ENCODE measurements at regions not wholly inside any gene's neighbourhood (a gene's known extent, or its start where the extent isn't known, plus 50 kb on each side); places are given as distances from the start of the nearest gene placed in this dataset.

DNA sequence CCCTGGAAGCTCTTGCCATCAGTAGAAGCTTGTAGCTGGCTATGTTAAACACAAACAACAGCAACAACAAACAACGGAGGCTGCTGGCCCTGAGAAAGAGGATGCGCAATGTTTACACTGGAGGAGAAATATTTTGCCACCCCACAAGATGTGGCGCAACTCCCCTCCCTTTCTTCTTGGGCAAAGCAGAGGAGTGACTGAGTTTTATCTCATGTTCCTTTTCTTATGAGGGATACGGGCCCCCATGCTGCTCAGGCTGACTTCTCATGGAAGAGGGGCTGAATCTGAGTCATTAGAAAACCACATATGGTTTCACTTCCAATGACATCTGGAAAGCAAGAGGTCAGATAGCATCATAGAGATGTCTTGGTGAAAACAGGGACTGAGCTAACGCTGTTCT is 75.9 kb upstream of the HDDC2 start:
- ChIA-PET CTCF (no interaction called here), POLR2A (no interaction called here)
- intact Hi-C loops (cut with micrococcal nuclease), result no loop called here
- no CpG with 5 or more reads among the region's 5 CpGs for WGBS (ENCODE audit: insufficient coverage)
- Histone ChIP-seq H4K20me1 (ENCODE audit: control insufficient read depth, insufficient read depth, low read length, poor library complexity, severe bottlenecking) (no peaks in the 10 kb centered on the region), H3K36me3 (replicated peaks in 1 of 2; ENCODE audit: control extremely low read depth in 1 of 2, control insufficient read depth in 1 of 2, extremely low read depth in 1 of 2, insufficient read depth in 2 of 2, low read length in 1 of 2) (no peaks in the 10 kb centered on the region), H2AFZ (ENCODE audit: insufficient read depth, low read depth, low read length, poor library complexity, severe bottlenecking) (no peak overlapping the region), H3K79me2 (ENCODE audit: control insufficient read depth, insufficient read depth, low read length) (no peaks in the 10 kb centered on the region), H3K27ac (ENCODE audit: low read length in 2 of 2) (no peak overlapping the region), H3K4me2 (replicated peaks; ENCODE audit: low read depth, low read length, poor library complexity, severe bottlenecking) (no peak overlapping the region), H3K4me3 (ENCODE audit: control extremely low read depth in 1 of 5, extremely low read depth in 1 of 5, insufficient read depth in 1 of 5, low read depth in 2 of 5, low read length in 4 of 5) (no peak overlapping the region), H3K4me1 (ENCODE audit: control insufficient read depth in 2 of 2, insufficient read depth in 2 of 2, low read length in 2 of 2) (no peaks in the 10 kb centered on the region), H3K9me3 (ENCODE audit: control extremely low read depth in 1 of 3, control insufficient read depth in 2 of 3, insufficient read depth in 1 of 3, low read length in 2 of 3) (no peaks in the 10 kb centered on the region), H3K9ac (ENCODE audit: low read length) (no peak overlapping the region), H3K27me3 (replicated peaks in 1 of 4; ENCODE audit: control extremely low read depth in 1 of 4, control insufficient read depth in 3 of 4, insufficient read depth in 4 of 4, low read length in 3 of 4) (peaks cover 0 to 2% (median 0%) of the 10 kb centered on the region in 4 experiments)
- ATAC-seq (ENCODE audit: low read depth) (no peak), DNase-seq (no peak)
- Mint-ChIP-seq H3K9me3 (ENCODE audit: insufficient read depth) (no peaks in the 10 kb centered on the region), H3K27me3 (peaks cover 29% of the 10 kb centered on the region), H3K27ac (no peak overlapping the region), H3K4me1 (no peaks in the 10 kb centered on the region), H3K4me3 (no peak overlapping the region)
- TF ChIP-seq, protein P1, sequence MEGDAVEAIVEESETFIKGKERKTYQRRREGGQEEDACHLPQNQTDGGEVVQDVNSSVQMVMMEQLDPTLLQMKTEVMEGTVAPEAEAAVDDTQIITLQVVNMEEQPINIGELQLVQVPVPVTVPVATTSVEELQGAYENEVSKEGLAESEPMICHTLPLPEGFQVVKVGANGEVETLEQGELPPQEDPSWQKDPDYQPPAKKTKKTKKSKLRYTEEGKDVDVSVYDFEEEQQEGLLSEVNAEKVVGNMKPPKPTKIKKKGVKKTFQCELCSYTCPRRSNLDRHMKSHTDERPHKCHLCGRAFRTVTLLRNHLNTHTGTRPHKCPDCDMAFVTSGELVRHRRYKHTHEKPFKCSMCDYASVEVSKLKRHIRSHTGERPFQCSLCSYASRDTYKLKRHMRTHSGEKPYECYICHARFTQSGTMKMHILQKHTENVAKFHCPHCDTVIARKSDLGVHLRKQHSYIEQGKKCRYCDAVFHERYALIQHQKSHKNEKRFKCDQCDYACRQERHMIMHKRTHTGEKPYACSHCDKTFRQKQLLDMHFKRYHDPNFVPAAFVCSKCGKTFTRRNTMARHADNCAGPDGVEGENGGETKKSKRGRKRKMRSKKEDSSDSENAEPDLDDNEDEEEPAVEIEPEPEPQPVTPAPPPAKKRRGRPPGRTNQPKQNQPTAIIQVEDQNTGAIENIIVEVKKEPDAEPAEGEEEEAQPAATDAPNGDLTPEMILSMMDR (IDR thresholded peaks at IDR 0.05), result no peak

- no peaks in the 10 kb centered on the region for H3K9me3 Mint-ChIP-seq (ENCODE audit: insufficient read depth)
- ChIA-PET CTCF (no interaction called here), POLR2A (no interaction called here)
- no peak overlapping the region for H3K27ac ChIP-seq (ENCODE audit: low read length in 2 of 2)
- H3K4me1 ChIP-seq (ENCODE audit: control insufficient read depth in 2 of 2, insufficient read depth in 2 of 2, low read length in 2 of 2), result no peaks in the 10 kb centered on the region
- no peaks in the 10 kb centered on the region for H3K79me2 ChIP-seq (ENCODE audit: control insufficient read depth, insufficient read depth, low read length)
- H4K20me1 ChIP-seq (ENCODE audit: control insufficient read depth, insufficient read depth, low read length, poor library complexity, severe bottlenecking), result no peaks in the 10 kb centered on the region
- no peak overlapping the region for H3K4me3 Mint-ChIP-seq
- no peaks in the 10 kb centered on the region for H3K4me1 Mint-ChIP-seq
- ATAC-seq (ENCODE audit: low read depth) (no peak), DNase-seq (no peak)
- no peaks in the 10 kb centered on the region for H3K9me3 ChIP-seq (ENCODE audit: control extremely low read depth in 1 of 3, control insufficient read depth in 2 of 3, insufficient read depth in 1 of 3, low read length in 2 of 3)
- WGBS (ENCODE audit: insufficient coverage), result 63% methylated on average over 3 of the region's 4 CpGs
- H3K27me3 Mint-ChIP-seq, result peaks cover 29% of the 10 kb centered on the region
- no peaks in the 10 kb centered on the region for H3K36me3 ChIP-seq (replicated peaks in 1 of 2; ENCODE audit: control extremely low read depth in 1 of 2, control insufficient read depth in 1 of 2, extremely low read depth in 1 of 2, insufficient read depth in 2 of 2, low read length in 1 of 2)
- no peak overlapping the region for H3K9ac ChIP-seq (ENCODE audit: low read length)
- TF ChIP-seq, protein P1 (IDR thresholded peaks at IDR 0.05), result no peak
- no peak for TF ChIP-seq EZH2 (IDR thresholded peaks at IDR 0.05; ENCODE audit: borderline replicate concordance, insufficient read depth, low read depth, low read length, poor library complexity, severe bottlenecking)
- H2AFZ ChIP-seq (ENCODE audit: insufficient read depth, low read depth, low read length, poor library complexity, severe bottlenecking), result no peak overlapping the region
- no peak overlapping the region for H3K4me2 ChIP-seq (replicated peaks; ENCODE audit: low read depth, low read length, poor library complexity, severe bottlenecking)
- H3K27ac Mint-ChIP-seq, result no peak overlapping the region
- H3K4me3 ChIP-seq (ENCODE audit: control extremely low read depth in 1 of 5, extremely low read depth in 1 of 5, insufficient read depth in 1 of 5, low read depth in 2 of 5, low read length in 4 of 5), result no peak overlapping the region
- no peaks in the 10 kb centered on the region for H3K27me3 ChIP-seq (replicated peaks in 1 of 4; ENCODE audit: control extremely low read depth in 1 of 4, control insufficient read depth in 3 of 4, insufficient read depth in 4 of 4, low read length in 3 of 4)
- intact Hi-C loops (cut with micrococcal nuclease), result no loop called here
Observed at GRCh38 chr6:125379174-125379573, 77.4 kb upstream of the HDDC2 start.
